NCI-H1092 treated with DMSO at 0.1 percent for 48 hours (cell line): ENCODE measurements at regions not wholly inside any gene's neighbourhood (a gene's known extent, or its start where the extent isn't known, plus 50 kb on each side); places are given as distances from the start of the nearest gene placed in this dataset.

Experiments
- DNase-seq: peaks from one replicate; lab custom pipeline; 2025; lab: John Stamatoyannopoulos, UW

GRCh38 chr14:100381395-100382105 is 58.4 kb downstream of the SLC25A47 start:
- no peak for DNase-seq

- DNase-seq = no peak
Observed at GRCh38 chr14:100382106-100382455, 58.9 kb downstream of the SLC25A47 start.

- DNase-seq = peak; percentile 42
Observed at GRCh38 chr14:100383727-100384158, 60.6 kb downstream of the SLC25A47 start.

GRCh38 chr14:100384277-100384676 is 61.1 kb downstream of the SLC25A47 start:
- DNase-seq = no peak

DNA sequence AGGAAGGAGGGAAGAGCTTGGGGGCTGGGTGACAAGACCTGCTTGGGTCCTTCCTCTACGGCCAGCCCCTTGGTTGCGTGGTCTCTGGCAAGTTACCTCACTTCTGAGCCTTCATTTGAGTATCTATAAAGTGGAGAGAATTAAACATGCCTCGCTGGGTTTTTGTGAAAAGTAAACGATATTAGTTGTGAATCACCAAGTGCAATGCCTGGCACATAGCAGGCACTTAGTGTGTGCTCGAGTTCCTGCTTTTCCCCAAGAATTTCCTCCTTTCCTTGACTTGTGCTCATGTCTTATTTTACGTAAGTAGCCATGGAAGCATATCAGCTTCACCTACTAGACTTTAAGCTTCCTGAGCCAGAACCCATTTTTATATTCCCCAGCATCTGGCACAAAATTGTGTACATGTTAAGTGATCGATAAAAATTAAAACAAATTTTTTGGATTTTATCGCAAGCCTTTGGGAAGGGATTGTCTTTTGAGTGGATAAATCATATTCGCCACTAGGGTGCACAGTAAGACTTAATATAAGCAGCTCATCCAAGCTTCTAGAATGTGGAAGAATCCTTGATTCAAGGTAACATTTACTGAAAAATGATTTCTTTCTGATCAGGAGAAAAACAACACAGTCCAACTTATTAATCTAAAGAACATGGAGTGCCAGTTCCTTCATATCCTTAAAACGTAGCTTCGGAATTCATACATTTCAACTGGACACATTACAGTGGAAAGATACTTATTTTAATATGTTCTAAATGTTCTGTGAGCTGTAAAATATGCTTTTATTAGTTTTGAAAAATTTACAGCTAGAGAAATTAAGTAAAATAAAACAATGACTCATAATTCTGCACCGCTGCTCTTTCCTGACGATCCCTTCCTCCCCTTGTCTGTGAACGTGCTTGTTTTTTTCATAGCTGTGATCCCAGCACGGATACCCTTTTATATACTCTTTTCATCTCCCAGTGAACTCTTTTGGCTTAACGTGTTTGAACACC is 62.0 kb downstream of the SLC25A47 start:
- peak; percentile 27 for DNase-seq

GRCh38 chr14:100386121-100386520 is 63.0 kb downstream of the SLC25A47 start:
- no peak for DNase-seq

- no peak for DNase-seq
Observed at GRCh38 chr14:100386846-100387245, 63.7 kb downstream of the SLC25A47 start.

GRCh38 chr14:100387450-100387849 is 64.3 kb downstream of the SLC25A47 start:
- DNase-seq = no peak

DNA sequence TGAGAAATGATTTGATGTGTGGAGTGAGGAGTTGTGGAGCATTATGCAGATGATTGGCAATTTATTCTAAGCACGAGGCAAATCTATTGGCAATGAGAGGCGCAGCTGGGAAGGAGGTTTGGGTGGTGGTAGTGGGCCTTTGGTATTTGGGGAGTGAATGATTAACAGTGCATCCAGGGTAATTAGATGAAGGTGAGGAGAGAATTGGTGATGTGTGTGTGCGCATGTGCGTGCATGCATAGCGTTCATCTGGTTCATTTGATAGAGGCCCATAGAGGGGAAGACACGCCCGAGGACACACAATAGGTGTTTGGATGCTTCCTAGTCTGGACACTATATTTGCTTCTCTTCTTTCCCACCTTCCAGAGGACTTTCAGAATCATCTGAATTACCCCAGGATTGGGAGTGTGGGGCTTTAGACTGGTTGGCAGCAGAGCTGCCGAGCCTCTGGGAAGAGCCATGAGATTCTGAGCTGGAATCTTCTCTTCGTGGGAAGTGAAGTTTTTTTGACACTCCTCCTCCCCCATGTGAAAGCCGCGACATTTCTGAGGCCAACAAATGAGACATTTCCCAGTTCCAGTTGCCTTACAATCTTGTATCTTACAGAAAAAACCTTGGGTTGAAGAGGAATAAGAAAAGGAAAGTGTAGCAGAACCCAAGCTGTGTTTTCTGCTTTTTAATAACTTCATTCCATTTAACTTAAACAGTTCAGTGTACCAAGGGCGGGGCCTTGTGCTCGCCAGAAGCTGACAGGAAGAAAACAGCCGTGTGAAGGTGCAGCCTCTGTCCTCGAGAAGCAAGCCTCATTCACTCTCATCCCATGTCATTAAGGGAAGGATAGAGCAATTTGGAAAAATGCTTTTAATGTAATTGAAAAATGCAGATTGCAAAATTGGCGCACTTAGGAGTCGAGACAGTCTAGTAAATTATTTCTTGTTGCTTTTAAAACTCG is 65.2 kb downstream of the SLC25A47 start:
- no peak for DNase-seq

- DNase-seq = no peak
Observed at GRCh38 chr14:100389497-100390104, 66.5 kb downstream of the SLC25A47 start.

DNA sequence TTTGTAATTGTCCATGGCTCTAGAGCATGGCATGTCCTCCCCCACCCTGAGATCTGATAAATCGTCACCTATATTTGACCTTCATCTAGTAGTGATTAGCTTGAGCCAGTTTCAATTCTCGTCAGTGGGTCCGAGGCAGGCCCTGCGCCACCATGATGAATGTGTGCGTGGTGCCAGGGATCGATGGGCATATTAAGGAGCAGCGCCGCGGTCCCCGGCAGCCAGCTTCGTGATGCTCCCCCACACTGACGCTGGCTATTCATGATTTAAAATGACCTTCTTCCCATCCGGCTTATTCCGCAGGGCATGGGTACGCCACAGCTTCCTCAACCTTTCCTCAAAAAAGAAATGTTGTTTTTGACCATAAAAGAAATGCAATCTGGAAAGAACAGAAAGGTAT is 68.0 kb downstream of the SLC25A47 start:
- no peak for DNase-seq

DNA sequence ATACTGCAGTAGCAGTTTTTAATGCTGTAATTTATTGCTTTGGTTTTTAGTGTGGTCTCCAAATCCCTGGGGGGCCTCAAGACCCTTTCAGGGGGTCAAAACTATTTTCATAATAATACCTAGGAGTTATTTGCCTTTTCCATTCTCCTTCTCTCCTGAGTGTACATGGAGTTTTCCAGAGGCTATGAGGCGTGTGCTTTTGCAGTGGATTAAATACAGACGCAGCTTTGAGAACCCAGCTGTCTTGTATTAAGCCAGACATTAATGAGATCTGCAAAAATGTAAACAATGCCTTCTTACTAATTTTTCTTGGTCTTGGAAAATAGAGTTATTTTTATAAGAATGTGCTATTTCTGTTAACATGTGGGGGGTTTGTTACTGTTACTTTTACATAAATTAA is 68.6 kb downstream of the SLC25A47 start:
- no peak for DNase-seq

DNA sequence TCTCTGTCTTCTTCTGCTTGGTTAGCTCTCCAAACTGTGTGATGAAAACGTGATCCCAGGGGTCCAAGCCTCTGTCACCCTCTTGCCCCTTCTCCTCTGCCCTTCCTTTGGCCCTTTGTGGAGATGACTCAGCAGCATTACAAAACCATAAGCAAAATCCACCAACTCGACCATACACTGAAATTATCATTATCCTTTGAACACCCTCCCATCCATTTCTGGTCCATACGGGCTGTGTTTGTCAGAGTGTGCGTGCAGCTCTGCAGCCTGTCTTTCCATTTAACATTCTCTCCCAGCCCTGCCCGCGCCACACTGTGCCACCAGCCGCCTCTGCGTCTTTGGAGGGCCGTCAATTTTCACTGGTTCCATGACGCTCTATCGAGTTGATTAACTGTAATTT is 69.2 kb downstream of the SLC25A47 start:
- DNase-seq = no peak

DNA sequence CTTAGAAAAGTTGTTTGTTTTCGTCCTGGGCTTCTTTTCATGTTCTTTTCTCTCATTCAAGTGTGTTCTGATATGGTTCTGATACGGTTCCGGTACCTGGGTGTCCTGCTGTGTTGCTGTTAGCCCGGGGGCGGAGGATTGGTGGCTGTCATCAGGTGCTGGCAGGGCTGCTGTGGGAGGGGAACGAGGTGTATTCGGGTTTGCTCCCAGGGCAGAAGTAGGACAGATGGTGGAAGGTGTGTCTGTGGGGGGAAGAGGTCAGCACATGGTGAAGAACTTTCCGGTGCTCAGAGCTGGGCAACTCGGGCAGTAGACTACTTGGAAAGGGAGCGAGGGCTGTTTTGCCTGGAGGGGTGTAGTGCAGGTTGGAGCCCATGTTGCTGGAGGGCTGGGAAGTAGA is 70.2 kb downstream of the SLC25A47 start:
- no peak for DNase-seq

GRCh38 chr14:100393906-100394732 is 71.0 kb downstream of the SLC25A47 start:
- DNase-seq = no peak

DNA sequence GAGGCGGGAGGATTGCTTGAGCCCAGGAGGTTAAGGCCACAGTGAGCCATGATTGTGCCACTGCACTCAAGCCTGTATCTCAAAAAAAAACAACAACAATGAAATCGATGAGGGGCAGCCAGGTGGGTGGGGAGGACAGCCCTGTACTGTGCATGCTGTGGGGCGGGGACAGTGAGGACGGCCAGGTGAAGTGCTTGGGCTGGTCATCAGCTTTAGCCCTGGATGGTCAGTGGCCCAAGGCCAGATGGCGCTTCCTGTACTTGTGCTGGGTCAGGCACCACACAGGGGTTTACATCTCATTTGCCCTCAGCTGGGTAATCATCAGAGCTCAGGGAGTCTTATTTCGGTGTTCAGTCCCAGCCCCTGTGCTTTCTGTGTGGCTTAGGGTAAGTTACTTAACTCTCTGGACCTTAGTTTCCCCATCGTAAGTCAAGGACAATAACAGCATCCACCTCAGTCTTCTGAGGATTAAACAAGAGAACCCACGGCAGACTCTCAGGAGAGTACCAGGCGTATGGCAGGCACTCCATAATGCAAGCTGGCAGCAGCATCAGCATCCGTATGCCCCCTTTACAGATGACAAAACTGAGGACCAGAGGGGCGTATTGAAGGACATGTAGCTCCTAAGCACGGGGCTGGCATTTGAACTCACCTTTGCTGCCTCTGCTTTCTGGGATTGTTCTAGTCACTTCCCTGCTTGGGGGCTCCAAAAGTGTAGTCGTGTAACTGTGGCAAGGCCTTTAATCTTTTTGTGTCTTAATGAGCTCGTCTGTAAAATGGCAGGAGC is 71.9 kb downstream of the SLC25A47 start:
- DNase-seq = no peak

GRCh38 chr14:100396266-100396795 is 73.2 kb downstream of the SLC25A47 start:
- DNase-seq = no peak

- DNase-seq = no peak
Observed at GRCh38 chr14:100397005-100397404, 73.9 kb downstream of the SLC25A47 start.

DNA sequence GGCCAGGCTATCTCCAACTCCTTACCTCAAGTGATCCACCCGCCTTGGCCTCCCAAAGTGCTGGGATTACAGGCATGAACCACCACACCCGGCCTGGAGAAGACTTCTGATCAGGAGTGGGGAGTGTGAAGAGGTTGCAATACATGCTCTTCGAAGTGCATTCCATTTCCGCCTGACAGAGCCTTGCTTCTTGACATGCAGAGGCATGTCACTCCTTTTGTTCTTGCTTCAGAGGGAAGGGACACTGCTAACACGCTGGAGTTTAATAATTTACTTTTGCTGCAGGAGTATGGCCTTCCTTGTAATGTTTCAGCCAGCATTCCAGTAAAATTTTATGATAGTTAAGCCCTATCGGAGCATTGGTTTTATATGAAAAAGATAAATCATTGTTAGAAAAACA is 74.9 kb downstream of the SLC25A47 start:
- DNase-seq = no peak
